ENCODE measurements at regions not wholly inside any gene's neighbourhood (a gene's known extent, or its start where the extent isn't known, plus 50 kb on each side); places are given as distances from the start of the nearest gene placed in this dataset.

GRCh38 chr2:63786471-63786870 is 55.2 kb upstream of the UGP2 start:
- DNase-seq: no peak

- no peak for DNase-seq
Observed at GRCh38 chr2:63788071-63788470, 53.6 kb upstream of the UGP2 start.

- no peak for DNase-seq
Observed at GRCh38 chr2:63789338-63790020, 52.2 kb upstream of the UGP2 start.

DNA sequence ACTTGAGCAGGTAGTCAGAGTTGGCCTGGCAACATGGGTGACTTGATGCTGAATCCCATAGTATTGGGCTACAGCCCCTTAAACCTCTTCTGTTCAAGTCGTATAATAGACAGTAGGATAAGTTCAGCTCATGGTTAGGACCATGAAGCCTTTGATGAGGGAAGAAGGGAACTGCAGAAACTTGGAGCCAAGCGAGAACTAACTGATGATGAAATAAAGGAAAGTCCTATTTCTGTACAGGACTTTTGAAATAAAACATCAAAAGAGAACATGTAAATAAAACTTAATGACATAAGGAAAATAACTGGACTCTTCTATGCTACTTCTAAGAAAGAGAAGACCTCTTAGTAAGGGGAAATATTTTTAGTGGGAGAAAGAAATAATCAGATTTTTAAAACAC is 51.2 kb upstream of the UGP2 start:
- DNase-seq: no peak

GRCh38 chr2:63790906-63791305 is 50.8 kb upstream of the UGP2 start:
- no peak for DNase-seq

- no peak for DNase-seq
Observed at GRCh38 chr2:63791387-63791786, 50.3 kb upstream of the UGP2 start.

Data from RPMI8226 (cell line).